Stimulated activated CD4-positive, alpha-beta T cell treated with anti-CD3 and anti-CD28 coated beads, TNF-alpha, amount 100 ng/mL, for 24 hours (primary cell): ENCODE measurements at regions not wholly inside any gene's neighbourhood (a gene's known extent, or its start where the extent isn't known, plus 50 kb on each side); places are given as distances from the start of the nearest gene placed in this dataset.

Source experiments
- DNase-seq, 3 experiments: peaks; one replicate each; pipeline ENCODE4 v3.0.0-alpha.2; 2020; ENCODE audit warnings: low read depth in 3 of 3

DNA sequence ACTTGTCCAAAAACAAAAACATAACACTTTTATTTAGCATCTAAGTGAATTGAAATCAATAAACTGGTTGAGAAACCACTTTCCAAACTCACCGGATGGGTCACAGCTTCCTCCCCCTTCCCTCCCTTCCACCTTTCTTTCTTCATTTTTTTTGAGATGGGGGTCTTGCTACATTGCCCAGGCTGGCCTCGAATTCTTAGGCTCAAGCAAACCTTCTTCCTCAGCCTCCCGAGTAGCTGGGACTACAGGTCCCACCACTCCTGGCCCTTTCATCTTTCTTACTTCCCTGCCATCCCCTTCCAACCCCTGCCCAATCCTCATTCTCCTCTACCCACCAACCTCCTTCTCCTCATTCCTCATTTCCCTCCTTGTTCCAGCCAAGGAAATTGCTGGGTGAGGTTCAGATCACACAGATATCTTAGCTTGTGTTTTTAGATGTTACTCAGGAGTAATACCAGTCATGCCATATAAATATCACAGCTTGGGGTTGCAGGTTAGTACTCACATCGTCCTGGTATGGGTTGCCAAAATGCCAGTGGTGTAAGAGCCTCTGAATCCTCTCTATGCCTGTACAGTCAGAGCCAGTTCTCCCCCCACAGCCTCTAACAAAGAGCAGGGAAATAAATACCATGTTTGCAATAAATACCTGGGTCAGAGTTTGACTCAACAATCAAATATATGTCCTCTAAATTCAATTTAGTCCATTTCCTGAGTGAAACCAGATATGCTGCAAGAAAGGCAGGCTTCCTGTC lies 132.7 kb upstream of the NDUFV2 start:
- DNase-seq, result no peak

DNA sequence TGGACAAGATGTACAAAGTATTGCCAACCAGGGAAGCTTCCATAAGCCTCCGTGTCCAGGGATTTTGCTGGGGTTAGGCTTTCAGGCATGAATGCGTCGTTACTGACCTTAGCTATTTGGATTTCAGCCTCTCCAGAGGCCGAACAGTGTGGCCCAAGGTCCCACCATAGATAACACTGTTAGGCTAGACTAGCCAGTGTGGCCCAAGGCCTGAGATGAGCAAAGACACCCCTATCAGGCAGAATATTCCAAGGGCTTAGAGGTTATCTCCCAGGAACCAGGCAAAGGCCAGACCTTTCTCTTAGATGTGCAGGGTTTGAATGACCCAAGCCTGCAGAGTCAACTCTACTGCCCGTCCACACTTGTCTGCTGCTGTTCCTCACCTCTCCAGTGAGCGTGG lies 131.7 kb upstream of the NDUFV2 start:
- no peak for DNase-seq

GRCh38 chr18:8972116-8972515 lies 130.4 kb upstream of the NDUFV2 start:
- no peak for DNase-seq

GRCh38 chr18:8974279-8974678 lies 128.2 kb upstream of the NDUFV2 start:
- no peak for DNase-seq

GRCh38 chr18:8974696-8975095 lies 127.8 kb upstream of the NDUFV2 start:
- DNase-seq, result no peak

DNA sequence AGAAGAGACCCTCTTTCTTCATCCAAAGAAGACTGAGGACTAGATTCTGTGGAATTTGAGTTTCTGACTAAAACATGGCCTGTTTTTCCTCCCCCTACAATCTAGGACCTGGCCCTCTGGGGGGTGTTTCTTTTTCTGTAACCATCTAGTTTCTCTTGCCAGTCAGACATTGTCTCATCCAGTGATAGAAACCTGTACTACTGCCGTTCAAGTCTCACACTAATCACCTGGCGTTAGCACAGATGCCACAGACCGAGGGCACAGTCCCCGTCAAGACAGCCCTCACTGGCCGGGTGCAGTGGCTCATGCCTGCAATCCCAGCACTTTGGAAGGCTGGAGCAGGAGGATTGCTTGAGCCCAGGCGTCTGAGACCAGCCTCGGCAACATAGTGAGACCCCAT lies 126.9 kb upstream of the NDUFV2 start:
- DNase-seq, result no peak

GRCh38 chr18:8976606-8977005 lies 125.9 kb upstream of the NDUFV2 start:
- no peak for DNase-seq

- DNase-seq, result no peak
Measured at GRCh38 chr18:8977166-8977565, 125.3 kb upstream of the NDUFV2 start.

DNA sequence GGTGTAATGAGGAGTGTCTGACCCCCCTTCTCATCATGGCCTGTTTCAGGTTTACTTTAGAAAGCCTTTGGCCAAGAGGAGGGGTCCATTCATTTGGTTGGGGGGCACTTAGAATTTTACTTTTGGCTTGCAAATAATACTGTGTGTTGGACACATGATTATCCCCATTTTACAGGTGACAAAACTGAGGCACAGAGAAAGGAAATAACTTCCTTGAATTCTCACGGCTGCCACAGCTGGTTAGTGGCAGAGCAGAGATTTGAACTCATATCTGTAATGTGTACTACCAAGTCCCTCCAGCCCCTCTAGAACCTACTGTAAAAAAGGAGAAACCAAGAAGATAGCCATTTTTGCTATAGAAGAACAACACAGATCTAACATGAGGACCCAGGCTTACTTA lies 124.8 kb upstream of the NDUFV2 start:
- no peak for DNase-seq

DNA sequence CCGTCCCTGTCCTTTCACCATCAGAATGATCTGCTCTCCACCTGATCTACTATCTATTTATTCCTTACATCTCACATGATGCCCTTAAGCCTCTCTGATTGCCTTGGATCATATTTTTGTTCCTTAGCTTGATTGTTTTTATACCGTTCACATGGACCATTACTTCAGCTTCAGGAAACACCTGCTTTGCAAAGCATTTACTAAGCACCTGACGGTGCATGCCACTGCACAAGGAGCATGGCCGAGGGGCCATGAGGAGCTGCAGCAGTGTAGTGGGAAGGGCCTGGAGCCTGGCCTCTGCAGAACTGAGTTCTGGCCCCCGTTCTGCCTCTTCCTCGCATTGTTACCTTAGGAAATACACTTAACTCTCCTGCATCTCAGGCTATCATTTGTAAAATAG lies 124.1 kb upstream of the NDUFV2 start:
- DNase-seq, result no peak

DNA sequence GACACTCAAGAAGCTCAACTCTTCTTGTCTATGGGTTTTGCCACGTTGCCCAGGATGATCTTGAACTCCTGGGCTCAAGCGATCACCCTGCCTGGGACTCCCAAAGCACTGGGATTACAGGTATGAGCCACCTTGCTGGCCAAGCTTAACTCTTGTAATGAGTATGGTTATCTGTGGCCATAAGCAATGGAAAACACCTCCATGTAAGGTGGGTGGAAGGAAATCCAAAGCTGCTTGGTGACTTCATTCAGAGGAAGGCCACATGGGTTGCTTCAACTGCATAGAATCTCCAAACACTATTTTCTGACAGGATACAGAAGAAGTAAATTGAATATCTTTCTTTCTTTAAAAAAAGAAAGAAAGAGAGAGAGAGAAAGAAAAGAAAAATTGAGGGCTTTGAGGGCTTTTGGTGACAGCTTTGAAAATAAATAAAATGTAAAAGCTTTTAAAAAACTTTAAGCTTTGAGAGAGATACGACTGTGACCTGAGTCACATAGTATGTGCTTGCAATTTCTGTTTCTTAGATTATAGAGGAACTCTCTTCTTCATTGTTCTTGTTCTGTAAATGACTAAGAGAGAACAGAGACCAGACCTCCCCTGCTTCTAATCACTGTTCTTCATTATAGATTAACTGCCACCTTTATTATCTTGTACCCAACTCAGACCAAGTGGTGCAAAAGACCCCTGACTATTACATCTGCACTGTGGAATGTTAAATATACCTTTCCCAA lies 123.1 kb upstream of the NDUFV2 start:
- DNase-seq, result no peak

- no peak for DNase-seq
Measured at GRCh38 chr18:8980496-8980895, 122.0 kb upstream of the NDUFV2 start.

- DNase-seq, result no peak
Measured at GRCh38 chr18:8980918-8981317, 121.6 kb upstream of the NDUFV2 start.

DNA sequence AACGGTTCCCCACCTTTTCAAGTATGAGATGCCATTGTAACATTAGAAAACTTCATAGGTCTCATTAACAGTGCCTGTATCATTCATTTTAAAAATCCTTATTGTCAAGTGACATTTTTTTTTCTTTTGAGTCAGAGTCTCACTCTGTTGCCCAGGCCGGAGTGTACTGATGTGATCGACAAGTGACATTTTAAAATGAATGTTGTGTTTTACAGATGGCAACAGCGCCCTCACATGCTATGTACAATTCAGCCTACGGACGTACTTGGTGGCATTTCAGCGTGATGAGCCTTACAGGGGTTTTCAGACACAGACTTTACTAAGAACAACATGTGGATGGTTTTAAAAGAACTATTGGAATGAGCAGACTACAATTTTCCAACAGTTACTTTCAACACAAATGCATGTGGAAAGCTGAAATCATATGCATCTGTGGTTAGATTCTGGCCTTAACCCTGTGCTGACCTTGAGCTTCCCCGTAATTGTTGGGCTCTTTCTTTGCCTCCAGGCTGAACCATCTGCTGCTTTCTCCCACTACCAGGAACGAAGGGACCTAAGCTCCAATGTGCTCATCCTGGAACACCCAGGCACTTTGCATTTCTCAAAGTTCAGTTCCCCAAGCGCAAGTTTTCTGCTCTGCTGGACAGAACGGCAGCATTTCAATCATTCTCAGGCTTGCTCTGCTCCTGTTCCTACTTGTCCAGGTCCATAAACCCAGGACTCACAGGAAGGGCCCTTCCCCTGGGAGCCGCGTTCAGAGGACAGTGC lies 119.9 kb upstream of the NDUFV2 start:
- no peak for DNase-seq

DNA sequence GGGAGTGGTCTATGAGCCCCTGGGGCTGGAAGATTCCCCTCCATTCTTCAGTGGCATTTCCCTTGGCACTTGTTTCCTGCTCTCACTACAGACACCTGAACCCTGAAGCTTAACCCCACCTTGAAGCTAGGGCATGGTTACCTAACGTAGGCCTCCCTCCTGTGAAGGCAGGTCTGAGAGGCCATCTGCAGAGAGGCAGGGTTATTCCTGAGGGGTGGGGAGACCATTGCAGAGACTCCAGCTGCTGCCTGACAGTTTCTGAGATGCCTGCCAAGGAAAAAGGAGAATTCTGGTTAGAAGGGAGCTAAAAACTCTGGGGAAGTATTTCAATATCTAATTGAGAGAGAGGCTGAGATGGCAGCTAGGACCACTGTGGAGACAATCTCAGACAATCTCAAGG lies 119.3 kb upstream of the NDUFV2 start:
- no peak for DNase-seq

DNA sequence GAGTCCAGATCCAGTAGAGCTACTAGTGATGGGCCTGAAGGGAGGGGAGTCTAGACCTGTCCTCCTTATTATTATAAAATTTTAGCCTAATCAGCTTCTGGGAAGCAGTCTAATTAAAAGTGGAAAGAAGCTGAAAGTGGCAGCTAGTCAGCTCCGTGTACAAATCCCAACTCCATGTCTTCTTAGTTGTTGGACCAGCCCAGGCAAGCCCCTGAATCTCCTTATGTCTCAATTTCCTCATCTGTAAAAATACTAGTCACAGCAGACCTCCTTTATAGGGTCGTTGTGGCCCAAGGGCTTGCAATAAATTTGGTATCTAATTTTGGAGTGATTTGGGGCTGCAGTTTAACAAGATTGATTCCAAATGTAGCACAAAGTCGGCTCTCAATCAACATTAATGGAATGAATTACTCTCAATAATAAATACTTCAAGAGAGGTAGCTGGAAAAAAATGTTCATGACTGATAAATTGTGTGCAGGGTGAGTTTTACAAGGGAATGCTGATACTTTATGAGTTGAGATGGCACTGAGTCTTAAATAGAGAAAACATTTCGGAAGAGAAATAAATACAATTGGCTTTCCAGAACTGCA lies 118.3 kb upstream of the NDUFV2 start:
- no peak for DNase-seq

DNA sequence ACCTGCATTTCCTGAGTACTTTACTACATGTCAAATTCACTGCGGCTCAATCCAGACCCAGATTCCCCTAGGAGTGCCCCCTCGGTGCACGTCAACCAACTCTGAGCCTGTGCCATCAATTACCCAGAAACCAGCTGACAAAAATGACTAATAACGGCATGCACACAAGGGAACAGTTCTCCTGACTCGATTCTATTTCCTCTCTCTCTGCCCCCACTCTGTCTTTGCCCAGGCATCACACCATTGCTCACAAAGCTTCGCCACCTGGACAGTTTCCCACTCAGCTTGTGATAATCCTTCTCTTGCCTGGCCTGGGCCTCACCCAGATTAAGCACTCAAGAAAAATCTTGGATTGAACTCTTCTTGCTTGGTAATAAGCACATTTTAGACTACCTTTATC lies 115.3 kb upstream of the NDUFV2 start:
- DNase-seq, result no peak

DNA sequence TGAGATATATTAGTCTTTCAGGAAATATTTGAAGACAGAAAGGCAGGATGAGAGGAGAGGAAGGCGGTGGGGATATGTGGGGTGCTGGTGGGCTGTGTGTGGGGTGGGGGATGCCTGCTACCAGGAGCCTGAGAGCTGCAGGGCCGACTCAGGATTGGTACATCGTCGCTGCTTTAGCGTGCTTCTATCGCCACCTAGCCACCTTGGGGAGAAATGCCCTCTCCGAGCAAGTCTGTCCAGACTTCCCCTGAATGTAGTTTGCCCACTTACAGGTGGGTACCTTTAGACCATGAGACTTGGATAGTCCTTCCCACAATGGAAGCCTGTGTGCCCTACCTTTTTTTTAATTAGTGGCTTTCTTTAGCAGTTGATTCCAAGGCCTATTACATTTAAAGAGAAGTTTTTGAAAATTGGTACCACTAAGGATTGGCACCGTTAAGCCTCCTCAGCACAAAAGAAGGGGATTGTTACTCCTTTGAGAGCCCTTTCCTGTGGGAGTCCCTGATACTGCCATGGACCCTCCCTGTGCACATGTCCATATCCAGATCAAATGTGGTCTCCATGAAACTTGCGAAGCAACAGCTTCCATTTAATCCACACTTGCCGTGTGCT lies 114.1 kb upstream of the NDUFV2 start:
- DNase-seq, result peak; percentile 26 to 47 (median 29)

GRCh38 chr18:8989017-8989416 lies 113.5 kb upstream of the NDUFV2 start:
- DNase-seq, result no peak

DNA sequence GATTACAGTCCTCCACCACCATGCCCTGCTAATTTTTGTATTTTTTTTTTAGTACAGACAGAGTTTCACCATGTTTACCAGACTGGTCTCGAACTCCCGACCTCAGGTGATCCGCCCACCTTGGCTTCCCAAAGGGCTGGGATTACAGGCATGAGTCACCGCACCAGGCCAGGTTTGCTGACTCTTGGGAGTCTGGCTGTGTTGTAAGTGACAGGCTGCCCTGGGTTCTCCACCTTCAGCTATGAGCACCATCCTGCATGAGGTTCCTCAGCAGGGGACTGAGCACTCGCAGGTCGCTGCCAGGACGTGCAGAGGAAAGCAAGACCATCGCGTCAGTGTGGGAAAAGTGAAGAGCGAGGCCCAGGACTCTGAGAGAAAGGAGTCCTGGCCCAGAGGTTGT lies 112.6 kb upstream of the NDUFV2 start:
- DNase-seq, result no peak

DNA sequence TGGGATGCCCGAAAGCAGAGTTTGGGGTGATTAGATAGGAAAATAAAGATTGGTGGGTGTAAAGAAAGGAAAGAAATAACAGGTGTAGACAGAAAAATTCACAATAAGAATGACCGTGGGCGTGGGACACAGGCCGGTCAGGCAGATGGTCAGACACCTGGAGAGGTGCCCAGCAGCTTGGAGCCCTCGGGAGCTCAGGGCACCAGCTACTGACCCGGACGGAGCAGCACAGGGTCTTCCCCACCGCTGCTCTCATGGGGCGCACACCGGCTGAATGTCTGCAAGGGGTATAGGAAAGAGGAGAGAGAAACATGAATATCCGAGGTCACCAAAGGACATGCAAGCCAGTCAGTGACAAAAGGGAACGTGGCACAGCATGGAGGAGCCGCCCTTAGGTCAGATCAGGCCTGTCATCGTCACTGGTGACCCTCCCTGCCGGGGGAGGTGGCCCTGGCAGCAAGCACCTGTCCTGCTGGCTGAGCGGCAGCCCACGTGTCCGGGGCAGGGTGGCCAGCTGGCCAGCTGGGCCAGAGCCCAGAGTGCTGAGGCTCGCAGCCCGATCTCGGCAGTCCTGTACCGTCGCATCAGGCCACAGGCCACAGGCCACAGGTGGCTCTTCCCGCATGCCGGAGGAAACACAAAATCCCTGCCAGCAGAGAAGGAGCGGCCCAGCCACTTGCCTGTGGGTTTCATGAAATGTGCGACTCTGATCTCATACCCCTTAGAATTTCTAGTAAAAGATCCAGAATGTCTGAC lies 112.0 kb upstream of the NDUFV2 start:
- no peak for DNase-seq
